DOHH2 (cell line): ENCODE measurements at regions not wholly inside any gene's neighbourhood (a gene's known extent, or its start where the extent isn't known, plus 50 kb on each side); places are given as distances from the start of the nearest gene placed in this dataset.

Experiments
- CTCF ChIP-seq: fragments of 200-600 bp; sonication (generic); IDR thresholded peaks from one replicate; pipeline ENCODE4 v1.5.1; 2014; ENCODE audit warnings: antibody characterized with exemption, mild to moderate bottlenecking, low read depth, low read length; ENCODE audit not compliant: poor library complexity, severe bottlenecking
- EZH2phosphoT487 ChIP-seq: fragments of 200-600 bp; sonication (generic); IDR thresholded peaks from 2 replicates; pipeline ENCODE4 v1.6.1; 2017; ENCODE audit warnings: borderline replicate concordance, mild to moderate bottlenecking, antibody characterized with exemption, low read length, moderate library complexity, mixed read lengths

- TF ChIP-seq CTCF (no peak), EZH2phosphoT487 (no peak)
These were observed 76.3 kb downstream of the FAT3 start for GRCh38 chr11:92300876-92301275.
